GM18517 (cell line): ENCODE measurements at regions not wholly inside any gene's neighbourhood (a gene's known extent, or its start where the extent isn't known, plus 50 kb on each side); places are given as distances from the start of the nearest gene placed in this dataset.

ENCODE experiments used
- ATAC-seq: cut with Tn5 transposase; IDR thresholded peaks from one replicate; pipeline ENCODE4 v1.9.1; 2021; ENCODE audit warnings: mild to moderate bottlenecking, moderate library complexity; ENCODE audit not compliant: unreplicated experiment

DNA sequence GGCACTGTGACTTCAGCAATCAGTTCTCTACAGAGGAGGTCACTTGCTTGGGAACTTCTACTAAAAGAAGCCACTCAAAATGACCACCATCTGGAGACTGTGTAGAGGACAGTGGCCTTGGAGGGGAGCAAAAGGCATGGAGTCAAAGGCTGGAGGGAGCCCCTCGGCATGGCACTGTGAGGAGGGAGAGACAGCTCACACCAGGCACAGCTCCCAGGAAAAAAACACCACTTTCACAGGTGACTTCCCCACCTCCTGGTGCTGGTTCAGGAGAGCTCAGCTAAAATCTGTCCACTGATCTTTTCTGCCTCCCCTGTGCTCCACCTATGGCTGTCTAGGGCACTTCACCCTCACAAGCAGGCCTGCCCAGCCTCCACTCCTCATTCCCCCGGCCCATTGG, 649.4 kb upstream of the MGMT start:
- ATAC-seq: no peak

DNA sequence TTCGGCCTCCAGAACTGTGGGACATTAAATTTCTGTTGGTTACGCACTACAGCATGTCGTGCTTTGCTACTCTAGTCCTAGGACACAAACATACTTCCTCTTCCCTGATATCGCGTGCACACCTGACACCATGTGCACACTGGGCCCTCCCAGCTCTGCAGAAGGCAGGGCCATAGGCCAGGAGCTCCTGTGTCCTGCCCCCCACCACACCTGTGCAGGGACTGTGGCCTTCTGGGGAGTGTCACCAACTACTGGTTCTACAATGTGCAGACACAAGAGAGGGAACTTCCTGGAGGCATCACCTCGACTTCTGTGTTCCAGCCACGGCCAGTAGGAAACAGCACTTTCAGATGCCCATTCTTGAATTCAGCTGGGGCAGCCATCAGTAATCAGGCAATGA, 646.4 kb upstream of the MGMT start:
- no peak for ATAC-seq

DNA sequence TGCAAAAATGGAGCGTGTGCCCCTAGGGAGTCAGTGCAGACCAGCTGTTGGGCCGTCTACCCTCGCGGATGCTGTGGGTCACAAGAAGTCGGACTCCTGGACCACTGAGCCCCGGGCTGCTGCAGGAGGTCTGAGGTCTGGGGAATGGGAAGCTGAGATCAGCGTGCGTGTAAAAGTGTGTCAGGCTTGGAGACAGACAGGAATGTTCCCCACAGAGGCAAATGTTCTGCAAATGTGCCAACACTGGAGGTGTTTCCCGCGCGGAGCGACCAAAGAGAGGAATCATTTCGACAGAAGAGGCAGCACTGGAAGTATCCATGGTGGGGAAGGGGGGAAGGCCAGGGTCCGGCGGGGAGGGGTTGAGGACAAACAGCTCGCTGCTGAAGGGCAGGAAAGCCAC, 643.8 kb upstream of the MGMT start:
- no peak for ATAC-seq

DNA sequence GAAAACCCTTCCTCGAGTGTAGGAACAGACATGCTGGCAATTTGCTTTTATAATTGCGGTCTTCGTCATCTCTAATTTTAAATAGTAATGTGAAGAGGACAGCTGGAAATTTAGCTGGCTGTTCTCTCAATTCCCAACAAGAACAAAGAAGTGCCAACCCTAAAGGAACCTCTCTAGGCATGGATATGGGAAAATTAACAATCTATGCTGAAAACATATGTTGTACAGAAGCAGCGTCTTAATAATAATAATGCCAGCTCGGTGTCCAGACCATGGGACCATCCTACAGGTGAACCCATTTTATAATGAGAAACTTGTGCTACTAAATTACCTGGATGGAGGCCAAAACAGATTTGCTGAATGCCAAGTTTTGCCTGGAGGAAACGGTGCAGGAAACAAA, 641.4 kb upstream of the MGMT start:
- no peak for ATAC-seq

DNA sequence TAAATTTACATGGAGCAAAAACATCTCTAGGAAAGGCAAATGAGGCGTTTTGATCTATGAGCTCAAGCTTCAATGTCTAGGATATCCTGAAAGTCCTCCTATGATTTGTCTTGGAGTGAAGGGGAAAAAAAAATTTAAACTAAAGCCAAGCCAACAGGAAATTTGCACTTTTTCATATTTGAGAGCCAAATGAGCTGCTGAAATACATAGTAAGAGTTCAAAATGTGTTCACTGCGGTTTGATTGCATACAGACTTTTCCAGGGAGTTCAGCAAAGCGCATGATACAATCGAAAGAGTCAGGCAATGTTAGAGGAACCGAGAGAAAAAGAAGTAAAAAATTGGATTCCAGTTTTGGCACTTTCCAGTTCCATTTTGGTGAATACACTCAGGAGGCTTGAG, 633.4 kb upstream of the MGMT start:
- ATAC-seq: no peak

DNA sequence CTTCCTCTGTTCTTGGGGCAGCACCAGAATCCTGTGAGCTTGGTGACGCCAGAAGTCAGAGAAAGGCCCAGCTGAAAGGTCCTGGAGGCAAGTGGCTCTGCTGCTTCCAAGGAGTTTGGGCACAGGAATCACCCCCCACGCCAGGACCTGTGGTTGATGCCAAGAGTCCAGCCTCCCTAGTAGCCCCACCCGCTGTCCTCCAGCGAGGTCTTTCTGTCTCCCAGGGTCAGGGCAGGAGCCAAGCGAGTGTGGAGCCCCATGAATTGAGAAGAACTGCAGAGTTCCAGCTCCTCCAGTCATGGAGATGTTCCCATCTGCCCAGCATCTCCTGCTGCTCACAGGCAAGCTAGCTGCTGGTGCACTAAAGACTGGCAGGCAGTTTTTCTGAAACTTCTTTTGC, 631.7 kb upstream of the MGMT start:
- no peak for ATAC-seq

DNA sequence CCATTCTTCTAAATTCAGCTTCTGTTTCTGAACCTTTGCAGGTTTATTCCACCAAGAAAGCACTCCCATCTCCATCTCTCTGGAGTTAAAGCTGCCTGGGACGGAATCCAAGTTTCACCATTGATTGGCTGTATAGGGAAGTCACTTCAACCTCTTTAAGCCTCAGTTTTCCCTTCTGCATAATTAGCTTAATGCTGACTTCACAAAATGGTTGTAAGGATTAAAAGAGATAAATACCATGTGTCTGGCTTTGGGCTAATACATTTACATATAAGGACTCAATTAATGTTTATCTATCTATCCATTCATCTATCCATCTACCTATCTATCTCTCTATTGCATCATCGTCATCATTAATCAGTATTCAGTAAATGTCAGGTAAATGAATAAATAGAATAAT, 629.6 kb upstream of the MGMT start:
- ATAC-seq: no peak

DNA sequence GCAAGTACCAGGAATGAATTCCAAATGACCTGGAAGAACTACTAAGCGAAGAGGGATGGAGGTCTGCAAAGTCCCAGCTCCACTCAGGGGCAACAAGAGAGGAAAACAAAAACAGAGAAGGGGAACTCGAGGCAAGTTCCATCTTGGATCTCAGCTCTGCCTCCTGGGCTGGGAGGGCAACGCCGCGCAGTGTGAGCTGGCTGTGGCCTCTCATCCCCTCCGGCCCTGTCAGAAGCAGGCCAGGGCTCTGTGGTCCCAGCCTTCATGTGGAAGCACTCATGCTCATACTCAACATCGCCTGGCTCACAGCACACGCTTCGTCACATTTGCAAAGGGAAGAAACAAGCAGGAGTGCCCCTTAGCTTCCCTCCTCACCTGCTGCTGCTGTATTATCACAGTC, 627.9 kb upstream of the MGMT start:
- no peak for ATAC-seq

DNA sequence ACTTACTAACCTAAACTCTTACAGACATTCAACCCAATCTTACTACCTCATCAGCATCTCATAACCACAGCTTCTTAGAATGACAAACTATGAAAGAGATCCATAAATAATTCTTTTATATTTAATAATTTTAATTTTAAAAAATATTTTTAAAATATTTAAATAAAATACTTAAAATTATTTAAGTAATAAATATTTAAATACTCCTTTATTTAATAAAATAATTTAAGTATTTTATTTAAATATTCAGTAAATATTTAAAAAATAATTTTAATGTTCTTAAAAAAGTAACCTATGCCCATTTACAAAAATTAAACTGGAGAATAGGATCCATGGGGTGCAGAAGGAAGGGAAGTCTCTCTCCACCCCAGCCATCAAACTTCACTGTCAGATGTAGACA, 627.3 kb upstream of the MGMT start:
- no peak for ATAC-seq

DNA sequence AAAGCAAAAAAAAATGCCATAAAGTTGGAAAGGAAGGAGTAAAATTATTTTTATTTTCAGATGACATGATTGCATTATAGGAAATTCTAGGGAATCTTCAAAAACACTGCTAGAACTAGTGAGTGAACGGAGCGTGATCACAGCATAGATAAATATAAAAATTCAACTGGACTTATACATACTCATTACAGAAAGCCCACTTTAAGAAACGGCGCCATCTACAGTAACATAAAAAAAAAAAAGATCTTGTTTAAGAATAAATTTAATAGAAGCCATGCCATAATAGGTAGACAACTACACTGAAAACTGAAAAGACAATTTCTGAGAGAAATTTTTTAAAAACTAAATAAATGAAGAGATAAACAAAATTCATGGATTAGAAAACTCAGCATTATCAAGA, 623.1 kb upstream of the MGMT start:
- ATAC-seq: no peak

DNA sequence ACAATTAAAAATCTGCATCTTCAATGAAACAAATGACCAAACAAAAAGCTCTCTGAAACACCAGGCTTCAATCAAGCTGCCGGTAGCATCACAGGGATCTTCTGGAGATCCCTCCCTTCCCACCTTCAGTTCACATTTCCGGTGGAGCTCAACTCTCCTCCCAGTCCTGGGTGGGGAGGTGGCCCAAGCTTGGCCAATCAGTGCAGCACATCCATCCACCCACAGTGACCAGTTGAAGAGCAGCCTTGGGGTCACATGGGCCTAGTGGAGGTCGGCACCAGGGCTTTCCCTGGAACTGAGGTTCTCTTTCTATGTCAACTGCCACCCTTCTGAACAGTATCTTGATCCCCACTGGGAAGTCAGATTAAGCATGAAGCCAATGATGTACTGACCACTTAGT, 620.1 kb upstream of the MGMT start:
- no peak for ATAC-seq

DNA sequence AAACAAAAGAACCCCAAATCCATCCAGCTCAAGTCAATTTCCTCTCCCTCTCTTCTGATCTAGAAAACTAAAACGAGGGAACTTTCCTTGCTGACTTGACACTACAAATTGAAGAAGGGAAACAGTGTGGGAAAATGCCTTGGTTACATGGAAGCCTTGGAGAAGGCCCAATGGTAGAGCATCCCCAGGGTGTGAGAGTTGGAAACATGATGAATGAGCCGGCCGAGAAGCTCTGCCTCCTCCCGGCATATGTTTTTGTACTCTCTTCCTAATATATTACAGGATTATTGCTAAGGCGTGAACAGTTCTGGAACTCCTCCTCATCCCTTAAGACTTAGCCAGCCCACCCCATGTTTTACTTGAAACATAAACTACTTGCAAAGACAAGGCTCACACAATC, 618.2 kb upstream of the MGMT start:
- no peak for ATAC-seq

DNA sequence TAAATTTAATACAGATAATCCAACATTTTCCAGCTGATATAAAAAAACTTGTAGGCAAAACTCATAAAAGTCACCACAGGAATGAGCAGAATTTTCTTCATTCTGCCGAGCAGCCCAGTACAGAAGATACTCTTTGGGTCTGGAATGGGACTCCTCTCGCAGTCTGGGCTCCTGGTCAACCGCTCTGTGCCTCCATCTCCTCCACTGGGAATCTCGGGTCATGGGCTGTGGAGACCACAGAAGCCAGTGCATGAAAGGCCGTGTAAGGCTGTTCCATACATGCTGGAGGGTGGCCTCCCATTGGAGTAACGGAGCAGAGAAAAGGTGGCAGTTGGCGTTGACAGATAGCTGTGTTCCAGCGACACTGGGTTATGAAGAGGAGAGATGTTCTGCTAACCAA, 616.4 kb upstream of the MGMT start:
- ATAC-seq: no peak

DNA sequence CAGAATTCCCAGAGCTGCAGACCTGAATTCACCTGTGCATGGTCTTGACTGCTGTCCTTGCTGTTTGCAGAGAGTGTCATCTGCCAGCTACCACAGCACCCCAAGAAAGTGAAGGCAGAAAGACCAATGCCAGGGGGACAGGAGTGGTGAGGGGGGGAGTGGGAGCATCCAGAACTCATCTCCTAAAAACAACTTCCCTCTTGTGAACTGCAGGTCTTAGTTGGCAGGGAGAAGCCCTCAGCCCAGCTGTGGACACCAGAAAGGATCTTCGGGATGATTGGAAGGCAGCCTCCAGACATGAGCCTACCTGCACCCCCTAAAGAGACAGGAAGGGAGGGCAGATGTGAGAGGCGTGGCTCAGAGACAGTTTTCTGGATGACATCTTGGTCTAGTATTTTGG, 615.8 kb upstream of the MGMT start:
- ATAC-seq: no peak

DNA sequence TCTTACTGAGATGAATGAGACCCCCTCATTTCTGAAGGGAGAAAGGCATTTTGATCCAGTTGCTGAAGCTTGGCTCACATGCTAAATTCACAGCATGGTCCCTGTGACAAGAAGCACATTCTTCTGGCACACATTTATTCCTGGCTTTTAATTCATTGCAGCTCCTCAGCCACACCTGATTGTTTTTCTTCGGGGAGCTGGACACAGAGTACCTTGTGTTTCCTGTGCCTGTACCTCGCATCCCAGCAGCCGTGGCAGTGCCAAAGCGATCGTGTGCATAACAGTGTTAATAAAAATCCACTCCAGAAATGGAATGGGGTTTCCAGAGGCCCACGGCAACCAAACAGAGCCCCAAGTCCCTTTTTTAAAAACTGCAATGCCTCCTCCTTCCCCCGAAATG, 615.3 kb upstream of the MGMT start:
- ATAC-seq: no peak

DNA sequence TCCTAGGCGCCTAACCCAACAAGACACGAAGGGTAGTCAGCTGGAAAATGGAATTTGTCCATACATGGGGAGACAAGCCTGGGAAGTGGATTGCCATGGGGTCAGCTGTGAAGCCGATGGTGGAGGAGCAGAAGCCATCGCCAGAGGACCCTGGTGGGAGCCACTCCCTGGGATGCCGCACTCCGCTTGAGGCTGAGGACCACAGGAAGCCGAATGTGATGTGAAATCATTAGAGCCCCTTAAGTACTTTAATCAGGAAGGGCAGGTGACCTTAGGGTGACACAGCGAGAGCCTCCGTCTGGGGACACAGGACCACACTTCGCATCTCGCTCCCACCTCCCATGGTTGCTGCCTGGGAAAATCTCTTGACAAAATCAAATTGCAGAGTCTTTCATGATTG, 614.6 kb upstream of the MGMT start:
- no peak for ATAC-seq

DNA sequence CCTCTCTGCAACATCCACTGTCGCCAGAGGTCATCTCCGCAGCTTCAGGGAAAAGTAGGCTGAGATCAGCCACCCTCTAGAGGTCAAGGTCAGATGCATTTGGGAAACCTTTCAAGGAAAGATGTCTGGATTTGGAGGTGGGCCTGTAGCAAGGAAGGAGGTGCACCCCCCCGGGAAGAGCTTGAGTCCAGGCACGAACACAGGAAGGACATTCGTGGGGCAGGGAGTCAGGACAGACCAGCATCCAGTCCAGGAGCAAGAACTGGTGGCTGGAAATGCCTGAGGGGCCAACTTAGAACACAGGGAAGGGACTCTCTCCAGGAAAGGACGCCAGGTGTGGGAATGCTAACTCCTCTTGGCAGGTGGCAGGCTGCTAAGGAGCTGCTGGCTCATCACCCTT, 614.1 kb upstream of the MGMT start:
- ATAC-seq: no peak

DNA sequence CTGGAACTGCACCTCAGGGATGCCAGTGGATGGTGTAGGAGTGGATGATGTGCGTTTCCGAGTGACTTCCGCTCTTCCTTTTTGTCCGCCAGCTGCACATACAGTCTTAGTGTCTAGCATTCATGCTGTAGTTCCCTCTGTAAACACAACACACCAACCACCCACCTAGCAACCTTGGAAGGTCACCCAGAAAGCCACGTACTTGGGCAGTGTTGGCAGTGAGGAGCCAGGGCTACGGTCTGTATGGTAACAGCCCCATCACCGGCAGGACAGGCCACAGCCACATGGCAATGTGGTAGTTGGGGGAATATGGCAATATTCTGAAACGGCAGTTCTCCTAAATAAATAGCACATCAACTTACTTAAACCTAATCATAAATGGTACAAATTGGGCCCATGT, 613.5 kb upstream of the MGMT start:
- ATAC-seq: no peak

DNA sequence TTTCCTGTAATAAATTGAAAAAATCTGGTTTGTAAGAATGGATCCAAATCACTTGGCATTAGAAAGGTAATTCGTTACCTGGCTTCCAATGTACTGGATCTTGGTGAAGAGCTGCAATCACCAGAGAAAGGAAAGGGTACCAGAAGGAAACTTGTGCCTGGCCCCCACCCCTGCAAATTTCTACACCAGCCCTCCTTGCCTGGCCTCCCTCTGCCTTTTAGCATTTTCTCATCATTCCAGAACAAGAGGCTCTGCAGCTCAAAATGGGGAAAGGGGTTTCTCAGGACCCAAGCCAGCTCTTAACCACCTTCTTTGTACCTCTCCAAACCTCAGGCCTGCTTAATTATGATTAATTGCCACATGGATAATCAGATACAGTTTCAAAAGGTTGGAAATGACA, 612.8 kb upstream of the MGMT start:
- ATAC-seq: no peak

DNA sequence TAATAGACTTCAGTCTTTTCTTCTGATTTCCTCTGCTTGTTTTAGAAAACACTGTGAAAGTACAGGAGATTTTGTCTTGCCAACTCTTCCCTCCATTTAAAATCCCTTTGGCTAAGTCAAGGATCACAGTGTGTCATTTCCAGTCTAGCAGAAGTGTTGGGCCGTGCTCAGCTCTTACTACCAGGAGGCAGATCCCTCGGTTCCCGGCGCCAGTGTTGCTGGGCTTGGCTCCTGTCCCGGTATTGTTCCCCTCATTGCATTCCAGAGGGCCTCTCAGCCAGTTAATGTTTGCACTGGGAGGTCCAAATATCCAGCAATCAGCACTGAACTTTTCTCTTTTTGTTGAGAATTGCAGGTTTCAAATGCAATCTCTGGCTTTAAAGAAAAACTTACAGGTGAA, 612.1 kb upstream of the MGMT start:
- ATAC-seq: no peak

DNA sequence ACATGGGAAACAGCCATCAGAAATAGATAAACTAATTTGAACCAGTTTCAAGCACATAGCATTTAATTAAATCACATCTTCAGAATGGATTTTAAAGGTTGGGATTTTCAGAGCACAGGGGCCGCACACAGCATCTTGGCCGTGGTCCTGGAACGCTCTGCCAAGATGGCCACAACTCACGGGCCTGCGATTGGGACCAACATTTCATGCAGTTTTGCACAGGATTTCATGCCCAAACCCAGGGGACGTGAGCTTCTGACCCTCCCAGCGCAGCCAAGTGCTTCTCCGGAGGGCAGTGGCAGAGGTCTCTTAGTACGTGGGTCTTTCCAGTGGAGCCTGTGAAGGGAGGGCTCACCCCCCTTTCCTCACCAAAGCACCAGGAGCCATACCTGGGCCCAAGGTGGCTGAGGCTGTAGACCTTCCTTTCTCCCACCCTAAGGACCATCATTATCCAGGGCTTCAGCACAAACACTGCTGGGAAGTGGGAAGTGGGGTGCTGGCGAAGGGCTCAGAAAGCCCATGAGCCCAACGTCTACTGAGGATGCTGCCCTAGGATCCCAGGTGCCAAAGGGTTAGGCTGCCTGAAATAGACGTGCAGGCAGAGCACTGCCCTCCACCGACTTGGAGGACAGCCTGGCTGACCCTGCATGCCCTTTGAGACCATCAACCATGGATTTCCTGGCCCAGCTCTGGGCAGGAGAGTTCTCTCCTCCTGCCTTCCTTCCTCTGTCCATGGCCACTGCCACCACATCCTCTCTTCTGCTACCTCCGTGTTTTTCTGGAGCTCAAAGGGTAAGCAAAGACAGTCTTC, 611.2 kb upstream of the MGMT start:
- ATAC-seq: no peak

DNA sequence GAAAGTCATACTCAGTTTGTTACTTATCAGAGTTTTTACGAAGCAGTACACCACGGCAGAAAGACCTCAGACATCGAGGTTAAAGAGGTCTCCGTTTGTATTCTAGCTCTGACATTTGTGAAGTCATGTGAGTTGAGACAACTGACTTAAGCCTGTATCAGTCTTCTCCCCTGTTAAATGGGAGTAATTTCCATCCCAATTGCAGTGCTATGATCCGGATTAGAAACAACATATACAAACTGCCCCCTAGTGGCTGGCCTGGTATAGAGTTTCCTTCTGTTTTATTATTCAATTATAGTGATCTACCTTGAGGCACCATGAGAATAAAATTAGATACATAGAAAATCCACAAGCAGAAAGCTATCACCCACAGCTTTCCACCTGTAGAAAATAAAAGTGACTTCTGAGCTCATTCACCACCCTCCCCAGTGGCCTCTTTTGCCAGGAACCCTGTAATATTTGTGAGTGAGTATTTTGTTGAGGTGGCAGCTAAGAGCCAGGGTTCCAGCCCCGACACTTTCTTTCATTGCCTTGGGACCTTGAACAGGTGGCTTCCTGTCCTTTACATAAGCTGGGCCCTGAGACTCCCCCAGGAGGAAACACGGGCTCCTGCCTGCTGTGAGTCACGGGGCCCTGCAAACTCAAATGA, 607.2 kb upstream of the MGMT start:
- no peak for ATAC-seq

DNA sequence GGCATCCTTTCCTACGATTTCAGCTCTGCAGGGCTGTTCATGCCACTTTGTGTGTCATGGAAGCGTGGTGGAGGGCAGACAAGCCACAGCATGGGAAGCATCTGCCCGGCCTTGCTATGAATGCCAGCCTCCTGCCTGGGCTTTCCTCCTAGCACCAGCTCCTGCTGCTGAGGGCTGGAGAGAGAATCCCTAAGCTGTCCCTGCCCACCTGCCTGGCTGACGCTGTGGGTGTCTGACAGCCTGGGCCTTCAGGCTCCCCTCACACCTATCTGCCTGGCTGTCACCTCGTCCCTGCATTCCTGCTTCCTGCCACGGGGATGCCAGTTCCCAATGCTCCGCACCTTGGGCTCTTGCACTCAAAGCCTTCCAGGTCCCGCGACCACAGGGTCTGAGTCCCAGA, 606.5 kb upstream of the MGMT start:
- ATAC-seq: no peak
